GM13977 (cell line): ENCODE measurements at regions not wholly inside any gene's neighbourhood (a gene's known extent, or its start where the extent isn't known, plus 50 kb on each side); places are given as distances from the start of the nearest gene placed in this dataset.
"Not testable (repeated sequence)": the region's sequence is repeated elsewhere in the genome, so short reads cannot be mapped to it uniquely, and the experiment has no call there.

Experiments used
- DNase-seq: peaks from one replicate; pipeline ENCODE4 v3.0.0; 2012; ENCODE audit warnings: low spot score
- CTCF ChIP-seq: IDR thresholded peaks from 2 replicates; pipeline ENCODE4 v1.5.1; 2012; ENCODE audit warnings: mild to moderate bottlenecking, control low read depth; ENCODE audit not compliant: insufficient read depth; ENCODE audit errors: extremely low read depth, missing control alignments
- in situ Hi-C: fragments of 300-500 bp; cut with MboI; formaldehyde crosslinking; loops from one replicate; pipeline ENCODE4 v1.12.0; 2022; ENCODE audit warnings: low sequenced_read_pairs, low pct_unique_long_range_greater_than_20kb, mixed read lengths, inconsistent platforms; ENCODE audit not compliant: unreplicated experiment

GRCh38 chr5:92145852-92146251, 762.7 kb upstream of the ARRDC3 start:
- TF ChIP-seq CTCF: no peak
- in situ Hi-C loops: no loop called here
- DNase-seq: no peak

GRCh38 chr5:92144824-92145223, 761.7 kb upstream of the ARRDC3 start:
- TF ChIP-seq CTCF: no peak
- in situ Hi-C loops: no loop called here
- DNase-seq: no peak

GRCh38 chr5:92132294-92132908, 749.3 kb upstream of the ARRDC3 start:
- DNase-seq, in situ Hi-C loops: not testable (repeated sequence)

- in situ Hi-C loops: no loop called here
- no peak for TF ChIP-seq CTCF
- no peak for DNase-seq
These were observed 743.1 kb upstream of the ARRDC3 start for GRCh38 chr5:92126182-92126581.

- no peak for TF ChIP-seq CTCF
- in situ Hi-C loops: no loop called here
- DNase-seq: no peak
These were observed 736.0 kb upstream of the ARRDC3 start for GRCh38 chr5:92119110-92119509.

GRCh38 chr5:92106808-92107207, 723.7 kb upstream of the ARRDC3 start:
- in situ Hi-C loops: no loop called here
- no peak for TF ChIP-seq CTCF
- DNase-seq: no peak

GRCh38 chr5:92104126-92104525, 721.0 kb upstream of the ARRDC3 start:
- TF ChIP-seq CTCF: no peak
- in situ Hi-C loops: no loop called here
- no peak for DNase-seq
